SK-N-SH (cell line): ENCODE measurements at regions not wholly inside any gene's neighbourhood (a gene's known extent, or its start where the extent isn't known, plus 50 kb on each side); places are given as distances from the start of the nearest gene placed in this dataset.

ENCODE experiments used
- CTCF ChIA-PET: fragments of 300-600, 350-600 bp; formaldehyde crosslinking; extraction: SDS; loops from one replicate; lab custom pipeline; 2021; lab: Yijun Ruan, JAX
- POLR2A ChIA-PET: fragments of 350-600 bp; sonication (Branson Sonifier 250); formaldehyde crosslinking; extraction: SDS; loops from one replicate; lab custom pipeline; 2020; ENCODE audit warnings: antibody characterized with exemption, inconsistent platforms; lab: Yijun Ruan, JAX
- DNase-seq: peaks from one replicate; pipeline ENCODE4 v3.0.0; 2012
- H2AFZ ChIP-seq: fragments of 200-600 bp; sonication (generic); 2 replicates; pipeline ENCODE4 v1.8.1; 2016; ENCODE audit warnings: antibody characterized with exemption, mild to moderate bottlenecking, low read depth
- H3F3A ChIP-seq: fragments of 200-600 bp; sonication (generic); replicated peaks from 2 replicates; pipeline ENCODE3; 2016; ENCODE audit warnings: antibody characterized with exemption, mild to moderate bottlenecking; ENCODE audit not compliant: insufficient read depth
- H3K27ac ChIP-seq, 2 experiments: fragments of 200-500 bp in 1 of 2; fragments of 200-600 bp in 1 of 2; sonication (Bioruptor generic) in 1 of 2; sonication (generic), shearing (Covaris generic) in 1 of 2; 2 replicates each; pipeline versions ENCODE4 v1.5.1 to v1.6.1; 2014 to 2016; ENCODE audit warnings: low read depth in 2 of 2, inconsistent platforms in 1 of 2, low read length in 1 of 2, mild to moderate bottlenecking in 1 of 2, mixed read lengths in 1 of 2
- H3K27me3 ChIP-seq: fragments of 200-600 bp; sonication (generic), shearing (Covaris generic); 2 replicates; pipeline ENCODE4 v1.6.1; 2016; ENCODE audit warnings: mixed run types; ENCODE audit not compliant: insufficient read depth
- H3K36me3 ChIP-seq, 2 experiments: fragments of 200-500 bp in 1 of 2; fragments of 200-600 bp in 1 of 2; sonication (Bioruptor generic) in 1 of 2; sonication (generic) in 1 of 2; replicated peaks in 1 of 2; 2 replicates each; pipeline versions ENCODE3 to v1.5.1; 2014 to 2016; ENCODE audit warnings: low read length in 1 of 2, mild to moderate bottlenecking in 1 of 2; ENCODE audit not compliant: insufficient read depth in 2 of 2, control insufficient read depth in 1 of 2
- H3K4me1 ChIP-seq, 2 experiments: fragments of 200-500 bp in 1 of 2; fragments of 200-600 bp in 1 of 2; sonication (Bioruptor generic) in 1 of 2; sonication (generic), shearing (Covaris generic) in 1 of 2; 2 replicates each; pipeline versions ENCODE4 v1.5.1 to v1.6.1; 2014 to 2016; ENCODE audit warnings: low read depth in 1 of 2, low read length in 1 of 2, mixed run types in 1 of 2; ENCODE audit not compliant: insufficient read depth in 2 of 2, control insufficient read depth in 1 of 2
- H3K4me2 ChIP-seq: fragments of 200-600 bp; sonication (generic), shearing (Covaris generic); 2 replicates; pipeline ENCODE4 v1.6.1; 2017; ENCODE audit warnings: mixed run types
- H3K4me3 ChIP-seq, 2 experiments: fragments of 200-500 bp in 1 of 2; fragments of 200-600 bp in 1 of 2; sonication (Bioruptor generic) in 1 of 2; sonication (generic), shearing (Covaris generic) in 1 of 2; 2 replicates each; pipeline versions ENCODE4 v1.5.1 to v1.8.1; 2014 to 2016; ENCODE audit warnings: low read depth in 2 of 2, inconsistent platforms in 1 of 2, low read length in 1 of 2, mild to moderate bottlenecking in 1 of 2, mixed read lengths in 1 of 2, moderate library complexity in 1 of 2
- H3K79me2 ChIP-seq: fragments of 200-600 bp; sonication (generic); 2 replicates; pipeline ENCODE4 v1.8.1; 2017; ENCODE audit warnings: mild to moderate bottlenecking; ENCODE audit not compliant: insufficient read depth
- H3K9ac ChIP-seq: fragments of 200-600 bp; sonication (generic); 2 replicates; pipeline ENCODE4 v1.6.1; 2017; ENCODE audit warnings: mixed run types
- H3K9me2 ChIP-seq: fragments of 200-600 bp; sonication (generic); 2 replicates; pipeline ENCODE4 v1.6.1; 2017; ENCODE audit warnings: mixed run types
- H3K9me3 ChIP-seq: fragments of 200-600 bp; sonication (generic); 2 replicates; pipeline ENCODE4 v1.6.1; 2017; ENCODE audit warnings: mixed run types, mild to moderate bottlenecking, moderate library complexity
- H4K20me1 ChIP-seq: fragments of 200-600 bp; sonication (generic); 2 replicates; pipeline ENCODE4 v1.6.1; 2017; ENCODE audit warnings: mild to moderate bottlenecking, mixed run types; ENCODE audit not compliant: insufficient read depth
- ELF1 ChIP-seq: IDR thresholded peaks from 2 replicates; pipeline ENCODE4 v1.4.0; 2012
- EP300 ChIP-seq, 2 experiments: IDR thresholded peaks; 2 replicates each; pipeline versions ENCODE4 v1.4.0 to v1.6.1; 2012; ENCODE audit warnings: borderline replicate concordance in 1 of 2, low read depth in 1 of 2, low read length in 1 of 2
- FOSL2 ChIP-seq: IDR thresholded peaks from 2 replicates; pipeline ENCODE4 v1.4.0; 2012; ENCODE audit warnings: low read depth, mild to moderate bottlenecking, moderate library complexity, borderline replicate concordance
- FOXJ3 ChIP-seq: sonication (generic); formaldehyde crosslinking; IDR thresholded peaks from 2 replicates; pipeline ENCODE4 v1.5.1; 2020; ENCODE audit warnings: mild to moderate bottlenecking, missing genetic modification reagents
- JUND ChIP-seq: IDR thresholded peaks from 2 replicates; pipeline ENCODE4 v1.4.0; 2012
- MEF2A ChIP-seq: IDR thresholded peaks from 2 replicates; pipeline ENCODE4 v1.4.0; 2012; ENCODE audit warnings: low read depth, borderline replicate concordance
- NFIC ChIP-seq: IDR thresholded peaks from 2 replicates; pipeline ENCODE4 v1.4.0; 2012; ENCODE audit warnings: borderline replicate concordance
- NRF1 ChIP-seq: IDR thresholded peaks from 2 replicates; pipeline ENCODE4 v1.6.1; 2012; ENCODE audit warnings: low read depth, mild to moderate bottlenecking, low read length
- POLR2AphosphoS5 ChIP-seq: IDR thresholded peaks from 2 replicates; pipeline ENCODE4 v1.6.1; 2012; ENCODE audit warnings: low read depth, low read length
- RAD21 ChIP-seq: IDR thresholded peaks from 2 replicates; pipeline ENCODE4 v1.6.1; 2012; ENCODE audit warnings: mild to moderate bottlenecking, low read length
- RXRA ChIP-seq: IDR thresholded peaks from 2 replicates; pipeline ENCODE4 v1.4.0; 2012; ENCODE audit warnings: low read depth, mild to moderate bottlenecking, borderline replicate concordance
- SIN3A ChIP-seq: IDR thresholded peaks from 2 replicates; pipeline ENCODE4 v1.6.1; 2012; ENCODE audit warnings: low read depth, mild to moderate bottlenecking, low read length, moderate library complexity, borderline replicate concordance
- SMC3 ChIP-seq: IDR thresholded peaks from 2 replicates; pipeline ENCODE4 v1.6.1; 2012; ENCODE audit warnings: low read depth, low read length, improper control_type of control experiment
- TAF1 ChIP-seq: IDR thresholded peaks from 2 replicates; pipeline ENCODE4 v1.6.1; 2012; ENCODE audit warnings: low read depth, mild to moderate bottlenecking, low read length, moderate library complexity, borderline replicate concordance
- TCF12 ChIP-seq: IDR thresholded peaks from 2 replicates; pipeline ENCODE4 v1.4.0; 2012
- TEAD4 ChIP-seq: IDR thresholded peaks from 2 replicates; pipeline ENCODE4 v1.4.0; 2012; ENCODE audit warnings: mild to moderate bottlenecking, borderline replicate concordance; ENCODE audit not compliant: insufficient read depth
- YY1 ChIP-seq: IDR thresholded peaks from 2 replicates; pipeline ENCODE4 v1.4.0; 2012; ENCODE audit warnings: low read depth, mild to moderate bottlenecking
- ZBTB33 ChIP-seq: IDR thresholded peaks from 2 replicates; pipeline ENCODE4 v1.4.0; 2012; ENCODE audit warnings: low read depth, borderline replicate concordance
- WGBS: methylation state at CpG from one replicate; pipeline ENCODE4 v1.1.6; 2017; ENCODE audit warnings: low lambda C conversion rate; 5-methylcytosine and 5-hydroxymethylcytosine counted together
- TF ChIP-seq, protein P1 (sequence below): IDR thresholded peaks from 2 replicates; pipeline ENCODE4; 2012

DNA sequence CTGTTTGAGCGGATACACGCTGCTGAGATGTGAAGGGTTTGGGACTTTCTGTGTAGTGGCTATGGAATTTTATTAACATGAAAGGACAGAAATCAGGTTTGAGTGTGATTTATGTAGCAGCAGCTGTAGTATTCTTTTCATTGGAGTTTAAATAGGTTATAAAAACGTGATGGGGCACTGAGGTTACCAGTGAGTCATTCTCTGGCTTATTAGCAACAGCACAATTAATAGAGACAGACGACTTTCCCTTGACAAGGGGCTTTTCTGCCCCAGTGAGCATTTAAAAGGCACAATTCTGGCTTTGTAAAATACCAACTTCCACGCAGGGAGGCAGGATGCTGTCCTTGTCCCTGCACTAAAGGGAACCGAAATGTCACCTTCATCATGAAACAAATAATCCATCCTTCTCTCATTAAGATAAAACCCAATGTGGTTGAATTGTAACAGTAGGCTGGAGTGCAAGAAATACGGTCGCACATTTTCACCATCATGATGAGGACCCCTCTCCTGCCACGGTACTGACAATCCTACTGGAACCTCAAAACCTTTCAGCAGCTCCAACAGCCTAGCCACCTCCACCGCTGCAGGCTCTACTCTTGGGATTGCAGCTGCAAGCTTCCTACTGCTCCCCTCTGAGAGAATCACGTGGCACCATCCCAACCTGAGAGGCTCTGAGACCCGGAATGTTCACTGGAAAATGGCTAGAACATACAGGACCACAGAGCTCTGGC, 293.9 kb downstream of the IRX1 start:
- no peak overlapping the region for H2AFZ ChIP-seq
- H3K9me2 ChIP-seq = no peaks in the 10 kb centered on the region
- H3K27ac ChIP-seq = no peak overlapping the region
- H4K20me1 ChIP-seq = no peaks in the 10 kb centered on the region
- WGBS = 3% methylated on average over 11 of the region's 12 CpGs
- no peaks in the 10 kb centered on the region for H3K27me3 ChIP-seq
- H3K36me3 ChIP-seq = no peaks in the 10 kb centered on the region
- no peak overlapping the region for H3K9ac ChIP-seq
- H3F3A ChIP-seq = no peaks in the 10 kb centered on the region
- H3K79me2 ChIP-seq = no peaks in the 10 kb centered on the region
- TF ChIP-seq NFIC (no peak), NRF1 (no peak), EP300 (IDR thresholded peaks at IDR 0.05; ENCODE audit: borderline replicate concordance in 1 of 2, low read depth in 1 of 2, low read length in 1 of 2) (no peak), SIN3A (no peak), SMC3 (no peak), ELF1 (no peak), JUND (no peak), TAF1 (no peak), MEF2A (no peak), TCF12 (no peak), TEAD4 (no peak), FOSL2 (no peak), RAD21 (no peak), YY1 (no peak), ZBTB33 (no peak), POLR2AphosphoS5 (no peak), FOXJ3 (CRISPR knock-in tag) (no peak), RXRA (no peak)
- TF ChIP-seq, protein P1, sequence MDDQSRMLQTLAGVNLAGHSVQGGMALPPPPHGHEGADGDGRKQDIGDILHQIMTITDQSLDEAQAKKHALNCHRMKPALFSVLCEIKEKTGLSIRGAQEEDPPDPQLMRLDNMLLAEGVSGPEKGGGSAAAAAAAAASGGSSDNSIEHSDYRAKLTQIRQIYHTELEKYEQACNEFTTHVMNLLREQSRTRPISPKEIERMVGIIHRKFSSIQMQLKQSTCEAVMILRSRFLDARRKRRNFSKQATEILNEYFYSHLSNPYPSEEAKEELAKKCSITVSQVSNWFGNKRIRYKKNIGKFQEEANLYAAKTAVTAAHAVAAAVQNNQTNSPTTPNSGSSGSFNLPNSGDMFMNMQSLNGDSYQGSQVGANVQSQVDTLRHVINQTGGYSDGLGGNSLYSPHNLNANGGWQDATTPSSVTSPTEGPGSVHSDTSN = no peak
- ChIA-PET CTCF (no interaction called here), POLR2A (no interaction called here)
- DNase-seq = no peak
- no peaks in the 10 kb centered on the region for H3K9me3 ChIP-seq
- no peak overlapping the region for H3K4me2 ChIP-seq
- H3K4me3 ChIP-seq = no peak overlapping the region
- no peaks in the 10 kb centered on the region for H3K4me1 ChIP-seq
